T-helper 1 cell treated with Interleukin-12 subunit alpha and Interleukin-12 subunit beta and Interleukin-4 antibody, amounts not matched to agents 30 μg/mL and 1 μg/mL, for 36 hours (primary cell): ENCODE measurements at regions not wholly inside any gene's neighbourhood (a gene's known extent, or its start where the extent isn't known, plus 50 kb on each side); places are given as distances from the start of the nearest gene placed in this dataset.

ENCODE experiments used
- H3K27ac Mint-ChIP-seq: one replicate; pipeline ENCODE4 v1.8.0; 2021; ENCODE audit warnings: mild to moderate bottlenecking, mixed read lengths
- H3K27me3 Mint-ChIP-seq: one replicate; pipeline ENCODE4 v1.8.0; 2021; ENCODE audit warnings: low read depth, mixed read lengths
- H3K36me3 Mint-ChIP-seq: one replicate; pipeline ENCODE4 v1.8.0; 2021; ENCODE audit warnings: low read depth, mixed read lengths
- H3K4me1 Mint-ChIP-seq: one replicate; pipeline ENCODE4 v1.8.0; 2021; ENCODE audit warnings: low read depth, mixed read lengths
- H3K4me3 Mint-ChIP-seq: one replicate; pipeline ENCODE4 v1.8.0; 2021; ENCODE audit warnings: mild to moderate bottlenecking, moderate library complexity, mixed read lengths
- H3K9me3 Mint-ChIP-seq: one replicate; pipeline ENCODE4 v1.8.0; 2021; ENCODE audit warnings: mixed read lengths

- Mint-ChIP-seq H3K27me3 (no peaks in the 10 kb centered on the region), H3K9me3 (no peaks in the 10 kb centered on the region), H3K27ac (no peak overlapping the region), H3K4me3 (no peak overlapping the region), H3K36me3 (no peaks in the 10 kb centered on the region), H3K4me1 (no peaks in the 10 kb centered on the region)
Measured at GRCh38 chr1:87820668-87821334, 492.1 kb downstream of the LMO4 start.

DNA sequence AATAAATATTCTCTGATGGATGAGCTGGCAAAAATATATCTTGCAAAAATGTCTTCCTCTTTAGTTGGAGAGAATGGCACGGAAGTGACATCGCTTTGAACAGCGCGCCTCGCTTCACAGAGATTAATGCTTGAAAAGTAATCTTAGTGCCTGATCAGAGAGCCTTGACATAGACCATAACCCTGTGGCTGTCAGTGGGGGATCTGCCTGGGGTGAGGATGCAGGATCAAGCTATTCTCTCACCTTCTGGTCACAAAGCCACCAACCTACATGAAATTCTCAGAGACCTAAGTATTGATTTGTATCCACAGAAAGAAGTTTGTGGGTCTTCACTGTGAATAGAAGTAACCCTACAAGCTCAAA, 492.6 kb downstream of the LMO4 start:
- no peaks in the 10 kb centered on the region for H3K4me1 Mint-ChIP-seq
- no peak overlapping the region for H3K27ac Mint-ChIP-seq
- H3K4me3 Mint-ChIP-seq: no peak overlapping the region
- no peaks in the 10 kb centered on the region for H3K36me3 Mint-ChIP-seq
- no peaks in the 10 kb centered on the region for H3K27me3 Mint-ChIP-seq
- H3K9me3 Mint-ChIP-seq: no peaks in the 10 kb centered on the region

DNA sequence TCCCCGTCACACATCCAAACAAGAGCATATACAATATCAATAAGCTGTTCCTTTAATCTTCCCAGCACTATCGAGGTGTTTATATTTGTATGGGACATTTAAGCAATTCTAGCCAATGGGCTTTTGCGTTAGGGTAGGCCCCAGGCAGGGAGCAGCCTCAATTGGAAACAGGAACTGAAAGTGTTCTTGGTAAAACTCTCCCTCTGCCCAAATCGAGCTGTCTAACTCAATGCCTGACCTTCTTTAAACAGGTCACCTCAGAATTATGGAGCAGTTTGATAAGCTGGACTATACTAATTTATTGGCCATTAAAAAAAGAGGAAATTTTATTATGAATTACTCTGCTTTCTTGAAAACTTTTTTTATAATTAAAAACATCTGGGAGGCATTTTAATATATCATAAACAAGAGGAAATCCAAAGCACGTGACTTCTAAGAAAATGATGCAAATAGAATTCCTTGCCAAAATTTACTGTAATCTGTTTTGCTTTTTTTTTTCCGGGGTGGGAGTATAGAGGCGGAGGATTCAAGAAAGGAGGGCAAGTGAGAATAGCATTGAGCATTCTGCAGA, 498.1 kb downstream of the LMO4 start:
- H3K27ac Mint-ChIP-seq: no peak overlapping the region
- H3K4me1 Mint-ChIP-seq: no peaks in the 10 kb centered on the region
- no peaks in the 10 kb centered on the region for H3K9me3 Mint-ChIP-seq
- H3K27me3 Mint-ChIP-seq: no peaks in the 10 kb centered on the region
- no peaks in the 10 kb centered on the region for H3K36me3 Mint-ChIP-seq
- no peak overlapping the region for H3K4me3 Mint-ChIP-seq

- no peaks in the 10 kb centered on the region for H3K4me1 Mint-ChIP-seq
- H3K4me3 Mint-ChIP-seq: no peak overlapping the region
- no peaks in the 10 kb centered on the region for H3K36me3 Mint-ChIP-seq
- H3K9me3 Mint-ChIP-seq: no peaks in the 10 kb centered on the region
- H3K27ac Mint-ChIP-seq: no peak overlapping the region
- no peaks in the 10 kb centered on the region for H3K27me3 Mint-ChIP-seq
Measured at GRCh38 chr1:87829360-87829759, 500.7 kb downstream of the LMO4 start.

- H3K27me3 Mint-ChIP-seq: no peaks in the 10 kb centered on the region
- H3K27ac Mint-ChIP-seq: no peak overlapping the region
- H3K9me3 Mint-ChIP-seq: no peaks in the 10 kb centered on the region
- no peaks in the 10 kb centered on the region for H3K36me3 Mint-ChIP-seq
- H3K4me1 Mint-ChIP-seq: no peaks in the 10 kb centered on the region
- H3K4me3 Mint-ChIP-seq: no peak overlapping the region
Measured at GRCh38 chr1:87830432-87830978, 501.8 kb downstream of the LMO4 start.

GRCh38 chr1:87833166-87833565, 504.5 kb downstream of the LMO4 start:
- Mint-ChIP-seq H3K9me3 (no peaks in the 10 kb centered on the region), H3K4me1 (no peaks in the 10 kb centered on the region), H3K4me3 (no peak overlapping the region), H3K36me3 (no peaks in the 10 kb centered on the region), H3K27ac (no peak overlapping the region), H3K27me3 (no peaks in the 10 kb centered on the region)

- H3K4me3 Mint-ChIP-seq: no peak overlapping the region
- H3K27ac Mint-ChIP-seq: no peak overlapping the region
- H3K27me3 Mint-ChIP-seq: no peaks in the 10 kb centered on the region
- H3K4me1 Mint-ChIP-seq: no peaks in the 10 kb centered on the region
- H3K9me3 Mint-ChIP-seq: no peaks in the 10 kb centered on the region
- H3K36me3 Mint-ChIP-seq: no peaks in the 10 kb centered on the region
Measured at GRCh38 chr1:87834151-87834550, 505.5 kb downstream of the LMO4 start.

GRCh38 chr1:87834941-87835340, 506.3 kb downstream of the LMO4 start:
- Mint-ChIP-seq H3K36me3 (no peaks in the 10 kb centered on the region), H3K9me3 (no peaks in the 10 kb centered on the region), H3K27ac (no peak overlapping the region), H3K27me3 (no peaks in the 10 kb centered on the region), H3K4me1 (no peaks in the 10 kb centered on the region), H3K4me3 (no peak overlapping the region)

- Mint-ChIP-seq H3K36me3 (no peaks in the 10 kb centered on the region), H3K4me1 (no peaks in the 10 kb centered on the region), H3K27me3 (peaks cover 3% of the 10 kb centered on the region), H3K4me3 (no peak overlapping the region), H3K9me3 (no peaks in the 10 kb centered on the region), H3K27ac (no peak overlapping the region)
Measured at GRCh38 chr1:87840767-87841166, 512.1 kb downstream of the LMO4 start.

DNA sequence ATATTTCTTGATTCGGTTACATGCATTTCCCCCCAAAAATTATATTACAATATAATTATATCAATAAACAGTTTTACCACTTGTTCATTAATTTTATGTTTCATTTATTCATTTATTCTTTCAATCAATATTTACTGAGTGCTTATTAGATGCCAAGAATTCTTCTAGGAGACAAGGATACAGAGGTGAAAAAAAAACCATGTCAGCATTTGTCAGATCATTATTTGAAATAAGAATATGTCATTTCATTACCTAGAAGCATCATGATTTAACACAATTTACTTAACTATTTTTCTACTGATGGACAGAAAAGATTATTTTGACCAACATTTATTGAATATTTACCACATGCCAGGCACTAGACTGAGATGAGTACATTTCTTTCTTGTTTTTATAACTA, 512.7 kb downstream of the LMO4 start:
- Mint-ChIP-seq H3K27ac (no peak overlapping the region), H3K4me3 (no peak overlapping the region), H3K4me1 (no peaks in the 10 kb centered on the region), H3K9me3 (no peaks in the 10 kb centered on the region), H3K27me3 (peaks cover 3% of the 10 kb centered on the region), H3K36me3 (no peaks in the 10 kb centered on the region)

GRCh38 chr1:87842156-87842555, 513.5 kb downstream of the LMO4 start:
- Mint-ChIP-seq H3K9me3 (no peaks in the 10 kb centered on the region), H3K27me3 (peaks cover 3% of the 10 kb centered on the region), H3K36me3 (no peaks in the 10 kb centered on the region), H3K4me3 (no peak overlapping the region), H3K4me1 (no peaks in the 10 kb centered on the region), H3K27ac (no peak overlapping the region)

- Mint-ChIP-seq H3K4me3 (no peak overlapping the region), H3K27me3 (peaks cover 3% of the 10 kb centered on the region), H3K36me3 (no peaks in the 10 kb centered on the region), H3K27ac (no peak overlapping the region), H3K4me1 (no peaks in the 10 kb centered on the region), H3K9me3 (no peaks in the 10 kb centered on the region)
Measured at GRCh38 chr1:87844251-87844650, 515.6 kb downstream of the LMO4 start.

DNA sequence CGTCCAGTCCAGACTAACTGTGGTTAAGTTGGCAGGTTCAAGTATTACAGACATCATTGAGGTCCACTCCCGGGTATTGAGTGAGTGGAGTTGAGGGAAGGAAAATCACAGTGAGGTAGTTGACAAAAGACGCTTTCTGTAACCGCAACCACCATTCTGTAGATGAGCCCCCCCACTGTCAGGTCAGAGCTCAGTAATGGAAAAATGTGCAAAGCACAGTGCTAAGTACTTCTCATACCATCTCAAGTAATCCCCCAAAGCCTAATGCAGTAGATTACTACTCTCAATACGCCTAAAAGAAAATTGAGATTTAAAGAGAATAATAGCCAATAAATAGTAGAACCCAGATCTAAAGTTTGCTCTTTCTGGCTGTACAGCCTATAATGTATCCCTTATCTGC, 522.8 kb downstream of the LMO4 start:
- H3K27ac Mint-ChIP-seq: no peak overlapping the region
- H3K9me3 Mint-ChIP-seq: no peaks in the 10 kb centered on the region
- H3K27me3 Mint-ChIP-seq: no peaks in the 10 kb centered on the region
- H3K4me1 Mint-ChIP-seq: no peaks in the 10 kb centered on the region
- no peak overlapping the region for H3K4me3 Mint-ChIP-seq
- no peaks in the 10 kb centered on the region for H3K36me3 Mint-ChIP-seq

GRCh38 chr1:87852410-87853161, 523.9 kb downstream of the LMO4 start:
- H3K36me3 Mint-ChIP-seq: no peaks in the 10 kb centered on the region
- no peak overlapping the region for H3K4me3 Mint-ChIP-seq
- H3K4me1 Mint-ChIP-seq: no peaks in the 10 kb centered on the region
- no peaks in the 10 kb centered on the region for H3K27me3 Mint-ChIP-seq
- no peak overlapping the region for H3K27ac Mint-ChIP-seq
- H3K9me3 Mint-ChIP-seq: no peaks in the 10 kb centered on the region
